Ammon's horn (tissue), 1 donor: ENCODE measurements at regions not wholly inside any gene's neighbourhood (a gene's known extent, or its start where the extent isn't known, plus 50 kb on each side); places are given as distances from the start of the nearest gene placed in this dataset.
"Not testable (repeated sequence)": the region's sequence is repeated elsewhere in the genome, so short reads cannot be mapped to it uniquely, and the experiment has no call there.

ENCODE experiments used
- DNase-seq: peaks from one replicate; pipeline ENCODE4 v3.0.0-alpha.2; 2016; ENCODE audit warnings: low spot score

GRCh38 chr6:23518294-23518693 is 607.7 kb upstream of the NRSN1 start:
- no peak for DNase-seq

GRCh38 chr6:23522792-23523547 is 603.0 kb upstream of the NRSN1 start:
- DNase-seq, result peak; percentile 3

DNA sequence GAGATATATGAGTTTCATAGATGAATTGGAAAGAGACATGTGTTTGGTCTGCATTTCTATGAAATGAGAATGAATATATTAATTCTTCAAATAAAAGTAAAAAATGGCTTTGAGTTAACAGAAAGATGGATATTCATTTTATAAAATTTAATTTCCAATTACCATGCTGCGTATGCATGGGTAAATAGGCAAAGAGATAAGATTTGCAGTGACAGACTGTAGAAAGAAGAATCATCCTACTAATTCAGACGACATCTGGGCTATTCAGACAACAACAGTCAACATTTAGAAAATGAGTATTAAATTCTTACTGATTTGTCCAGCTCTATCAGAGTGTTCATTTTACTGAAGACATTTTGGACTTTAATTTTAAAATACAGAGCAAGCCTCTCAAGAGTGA is 602.2 kb upstream of the NRSN1 start:
- no peak for DNase-seq

GRCh38 chr6:23524548-23524947 is 601.5 kb upstream of the NRSN1 start:
- DNase-seq, result no peak

DNA sequence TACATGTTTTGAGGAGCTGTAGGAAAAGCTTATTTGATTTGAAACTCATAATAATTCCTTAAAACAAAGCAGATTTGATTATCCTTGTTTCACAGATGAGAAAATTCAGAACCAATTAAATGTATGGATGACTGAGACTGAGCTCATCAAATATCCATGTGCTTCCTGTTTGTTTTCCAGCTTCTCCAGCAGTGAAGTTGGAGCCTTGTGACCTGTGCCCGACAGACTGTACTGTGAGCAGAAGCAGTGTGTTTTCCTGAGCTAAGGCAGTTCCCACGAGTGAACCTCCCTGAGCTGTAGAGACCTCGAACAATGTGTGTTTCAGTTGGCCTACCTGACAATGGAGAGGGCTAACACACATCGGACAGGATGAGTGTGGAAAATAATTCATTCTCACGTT is 599.5 kb upstream of the NRSN1 start:
- no peak for DNase-seq

DNA sequence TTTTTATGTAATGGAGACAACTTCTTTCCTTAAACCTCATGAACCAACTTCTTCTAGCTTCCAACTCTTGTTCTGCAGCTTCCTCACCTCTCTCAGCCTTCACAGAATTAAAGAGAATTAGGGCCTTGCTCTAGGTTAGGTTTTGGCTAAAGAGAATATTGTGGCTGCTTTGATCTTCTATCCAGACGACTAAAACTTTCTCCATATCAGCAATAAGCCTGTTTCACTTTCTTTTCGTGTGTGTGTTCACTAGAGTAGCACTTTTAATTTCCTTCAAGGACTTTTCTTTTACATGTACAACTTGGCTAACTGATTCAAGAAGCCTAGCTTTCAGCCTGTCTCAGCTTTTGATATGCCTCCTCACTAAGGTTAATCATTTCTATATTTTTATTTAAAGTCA is 596.1 kb upstream of the NRSN1 start:
- DNase-seq, result no peak

DNA sequence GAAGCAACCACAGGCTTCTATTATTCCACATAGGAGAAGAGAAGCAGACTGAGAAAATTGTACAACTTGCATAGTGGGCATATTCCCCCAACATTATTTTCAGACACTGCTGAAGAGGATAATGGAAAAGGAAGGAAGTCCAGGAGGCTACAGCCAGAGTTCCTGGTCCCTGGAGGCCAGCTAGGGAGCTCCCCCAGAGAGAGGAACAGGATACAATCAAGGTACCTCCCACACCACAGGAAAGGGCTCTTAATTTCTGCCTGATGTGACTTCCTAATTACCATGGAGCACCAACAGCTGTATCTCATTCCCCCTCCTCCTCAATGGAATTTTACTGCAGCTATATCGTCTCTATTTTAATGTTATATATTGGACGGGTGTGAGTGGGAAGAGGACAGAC is 594.3 kb upstream of the NRSN1 start:
- DNase-seq, result no peak

- DNase-seq, result no peak
These were observed 593.8 kb upstream of the NRSN1 start for GRCh38 chr6:23532227-23532626.

- no peak for DNase-seq
These were observed 592.7 kb upstream of the NRSN1 start for GRCh38 chr6:23533311-23533710.

- DNase-seq, result peak; percentile 22
These were observed 592.1 kb upstream of the NRSN1 start for GRCh38 chr6:23533944-23534343.

DNA sequence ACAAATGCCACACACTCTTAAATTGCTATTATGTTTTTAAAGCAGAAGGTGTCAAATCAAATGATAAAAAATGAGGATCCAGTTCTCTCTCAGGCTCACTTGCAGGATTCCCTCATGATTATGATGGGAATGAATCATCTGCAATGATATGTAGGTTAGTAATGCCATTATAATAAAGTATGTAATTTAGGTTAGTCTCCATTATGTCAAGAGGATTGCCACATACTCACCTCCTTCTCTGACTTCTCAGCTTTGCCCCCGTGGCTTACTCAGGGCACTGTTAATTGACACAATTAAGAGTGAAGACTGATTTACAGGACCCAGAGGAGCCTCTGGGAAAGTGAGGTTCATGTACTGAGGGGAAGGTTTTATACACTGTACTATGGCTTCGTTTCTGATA is 591.7 kb upstream of the NRSN1 start:
- DNase-seq, result no peak

- DNase-seq, result no peak
These were observed 590.9 kb upstream of the NRSN1 start for GRCh38 chr6:23535101-23535500.

- no peak for DNase-seq
These were observed 588.2 kb upstream of the NRSN1 start for GRCh38 chr6:23537828-23538227.

GRCh38 chr6:23547851-23548250 is 578.2 kb upstream of the NRSN1 start:
- DNase-seq, result no peak

GRCh38 chr6:23554953-23555352 is 571.1 kb upstream of the NRSN1 start:
- DNase-seq, result not testable (repeated sequence)

GRCh38 chr6:23559587-23560343 is 566.2 kb upstream of the NRSN1 start:
- no peak for DNase-seq

DNA sequence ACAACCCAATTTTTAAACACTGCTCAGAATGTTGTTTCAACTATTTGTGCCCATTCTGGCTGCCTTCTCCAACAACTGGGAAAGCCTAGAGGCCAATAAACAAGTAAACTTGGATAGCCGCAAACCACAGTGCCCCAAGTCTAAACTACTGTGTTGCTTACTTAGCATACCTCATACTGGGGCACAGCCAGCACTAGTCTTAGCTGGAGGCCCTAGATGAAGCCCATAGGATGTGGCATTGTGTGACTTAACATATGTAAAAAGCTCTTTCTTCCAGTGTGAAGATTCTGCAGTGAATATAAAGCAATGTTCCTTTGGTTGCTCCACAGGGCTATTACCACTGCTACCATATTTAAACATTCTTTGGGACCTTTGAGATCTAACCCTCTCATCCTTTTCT is 564.3 kb upstream of the NRSN1 start:
- DNase-seq, result no peak

DNA sequence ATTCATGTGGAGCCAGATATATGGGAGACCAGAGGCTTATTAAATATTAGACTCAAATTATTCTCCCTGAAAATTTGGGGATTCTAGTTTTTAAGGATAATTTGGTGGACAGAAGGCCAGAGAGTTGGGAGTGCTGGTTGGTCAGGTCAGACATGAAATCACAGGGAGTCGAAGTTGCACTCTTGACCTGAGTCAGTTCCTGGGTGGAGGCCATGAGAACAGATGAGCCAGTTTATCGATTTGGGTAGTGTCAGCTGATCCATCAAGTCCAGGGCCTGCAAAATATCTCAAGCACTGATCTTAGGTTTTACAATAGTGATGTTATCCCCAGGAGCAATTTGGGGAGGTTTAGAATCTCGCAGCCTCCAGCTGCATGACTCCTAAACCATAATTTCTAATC is 563.5 kb upstream of the NRSN1 start:
- no peak for DNase-seq

- DNase-seq, result no peak
These were observed 562.7 kb upstream of the NRSN1 start for GRCh38 chr6:23563323-23563722.

- DNase-seq, result no peak
These were observed 559.6 kb upstream of the NRSN1 start for GRCh38 chr6:23566418-23566817.

DNA sequence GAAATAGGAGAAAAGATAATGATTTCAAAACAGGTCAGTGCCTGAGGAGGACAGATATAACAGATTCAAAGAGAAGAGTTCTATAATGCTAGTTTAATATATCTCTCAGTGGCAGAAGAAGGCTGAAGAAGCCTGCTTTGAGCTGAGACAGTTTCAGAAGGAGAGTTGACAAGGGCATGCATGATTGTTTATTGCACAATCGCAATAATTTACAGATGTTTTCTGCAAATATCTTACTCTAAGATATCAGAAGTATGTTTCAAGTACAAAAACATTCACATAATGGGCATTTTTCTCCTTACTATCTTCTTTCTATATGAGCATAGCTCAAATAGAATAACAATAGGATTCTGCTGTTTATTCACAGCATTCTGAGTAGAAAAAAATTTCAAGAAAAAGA is 557.7 kb upstream of the NRSN1 start:
- no peak for DNase-seq

- no peak for DNase-seq
These were observed 541.8 kb upstream of the NRSN1 start for GRCh38 chr6:23584134-23584763.

DNA sequence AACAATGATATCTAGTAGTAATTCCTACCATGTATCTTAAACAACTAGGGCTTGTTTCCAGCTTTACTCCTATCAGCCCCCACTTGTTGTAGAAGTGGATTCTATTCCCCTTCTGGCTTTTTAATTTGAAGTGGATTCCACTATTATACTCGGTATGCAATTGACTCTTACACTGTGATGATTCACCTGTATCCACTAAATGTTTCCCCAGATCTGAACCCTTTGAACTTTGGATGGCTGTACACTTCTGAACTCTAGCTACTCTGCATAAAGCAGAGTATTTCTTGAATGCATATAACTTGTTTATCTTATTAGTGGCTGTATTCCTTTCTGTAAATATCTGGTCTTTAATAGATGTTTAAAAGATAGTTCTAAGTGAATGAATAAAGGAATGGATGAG is 538.4 kb upstream of the NRSN1 start:
- DNase-seq, result no peak
